DOHH2 (cell line): ENCODE measurements at regions not wholly inside any gene's neighbourhood (a gene's known extent, or its start where the extent isn't known, plus 50 kb on each side); places are given as distances from the start of the nearest gene placed in this dataset.

ENCODE experiments used
- EZH2phosphoT487 ChIP-seq: fragments of 200-600 bp; sonication (generic); IDR thresholded peaks from 2 replicates; pipeline ENCODE4 v1.6.1; 2017; ENCODE audit warnings: borderline replicate concordance, mild to moderate bottlenecking, antibody characterized with exemption, low read length, moderate library complexity, mixed read lengths
- TF ChIP-seq, protein P1 (sequence below): fragments of 200-600 bp; sonication (generic); IDR thresholded peaks from one replicate; pipeline ENCODE4 v1.5.1; 2014; ENCODE audit warnings: antibody characterized with exemption, mild to moderate bottlenecking, low read depth, low read length; ENCODE audit not compliant: poor library complexity, severe bottlenecking

DNA sequence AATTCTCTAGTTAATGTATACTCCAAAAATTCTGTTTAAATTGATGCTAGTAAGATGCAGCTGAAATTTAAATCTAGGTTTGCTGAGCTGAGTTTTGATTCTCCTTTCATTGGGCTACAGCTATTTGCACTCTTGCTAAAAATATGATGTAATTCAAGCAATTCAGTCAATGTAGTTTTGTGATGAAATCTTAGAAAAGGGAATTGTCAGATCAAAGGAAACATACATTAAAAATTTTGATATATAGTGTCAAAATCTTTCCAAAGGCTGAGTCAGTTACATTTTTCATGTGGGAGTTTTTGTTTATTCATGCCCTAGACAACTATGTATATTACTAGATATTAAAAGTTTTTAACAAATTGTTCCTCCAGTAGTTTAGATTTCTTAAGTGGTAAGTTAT is 334.9 kb upstream of the DAB2 start:
- TF ChIP-seq, protein P1, sequence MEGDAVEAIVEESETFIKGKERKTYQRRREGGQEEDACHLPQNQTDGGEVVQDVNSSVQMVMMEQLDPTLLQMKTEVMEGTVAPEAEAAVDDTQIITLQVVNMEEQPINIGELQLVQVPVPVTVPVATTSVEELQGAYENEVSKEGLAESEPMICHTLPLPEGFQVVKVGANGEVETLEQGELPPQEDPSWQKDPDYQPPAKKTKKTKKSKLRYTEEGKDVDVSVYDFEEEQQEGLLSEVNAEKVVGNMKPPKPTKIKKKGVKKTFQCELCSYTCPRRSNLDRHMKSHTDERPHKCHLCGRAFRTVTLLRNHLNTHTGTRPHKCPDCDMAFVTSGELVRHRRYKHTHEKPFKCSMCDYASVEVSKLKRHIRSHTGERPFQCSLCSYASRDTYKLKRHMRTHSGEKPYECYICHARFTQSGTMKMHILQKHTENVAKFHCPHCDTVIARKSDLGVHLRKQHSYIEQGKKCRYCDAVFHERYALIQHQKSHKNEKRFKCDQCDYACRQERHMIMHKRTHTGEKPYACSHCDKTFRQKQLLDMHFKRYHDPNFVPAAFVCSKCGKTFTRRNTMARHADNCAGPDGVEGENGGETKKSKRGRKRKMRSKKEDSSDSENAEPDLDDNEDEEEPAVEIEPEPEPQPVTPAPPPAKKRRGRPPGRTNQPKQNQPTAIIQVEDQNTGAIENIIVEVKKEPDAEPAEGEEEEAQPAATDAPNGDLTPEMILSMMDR: no peak
- TF ChIP-seq EZH2phosphoT487: no peak
